Memory B cell (primary cell): ENCODE measurements at regions not wholly inside any gene's neighbourhood (a gene's known extent, or its start where the extent isn't known, plus 50 kb on each side); places are given as distances from the start of the nearest gene placed in this dataset.
A peak's percentile ranks its signal among the peaks of the same experiment; 100 is the strongest.
"Not testable (repeated sequence)": the region's sequence is repeated elsewhere in the genome, so short reads cannot be mapped to it uniquely, and the experiment has no call there.

Source experiments
- ATAC-seq: fragments of 150-1000 bp; cut with Tn5 transposase; 2 replicates; pipeline ENCODE4 v1.10.0; 2021; ENCODE audit warnings: low read depth, mild to moderate bottlenecking, moderate library complexity
- DNase-seq, 2 donors: peaks; one replicate each; pipeline ENCODE4 v3.0.0; 2022; ENCODE audit warnings: low spot score in 2 of 2
- H3K27ac Mint-ChIP-seq: one replicate; pipeline ENCODE4 v1.8.0; 2022; ENCODE audit warnings: mild to moderate bottlenecking, moderate library complexity, mixed read lengths
- H3K27me3 Mint-ChIP-seq: one replicate; pipeline ENCODE4 v1.8.0; 2022; ENCODE audit warnings: mixed read lengths
- H3K36me3 Mint-ChIP-seq: one replicate; pipeline ENCODE4 v1.8.0; 2022; ENCODE audit warnings: mild to moderate bottlenecking, mixed read lengths
- H3K4me1 Mint-ChIP-seq: one replicate; pipeline ENCODE4 v1.8.0; 2022; ENCODE audit warnings: mixed read lengths
- H3K4me3 Mint-ChIP-seq: one replicate; pipeline ENCODE4 v1.8.0; 2022; ENCODE audit warnings: mild to moderate bottlenecking, moderate library complexity, mixed read lengths
- H3K9me3 Mint-ChIP-seq: one replicate; pipeline ENCODE4 v1.8.0; 2022; ENCODE audit warnings: mixed read lengths

GRCh38 chr5:112522891-112523673 is 104.0 kb upstream of the EPB41L4A start:
- not testable (repeated sequence) for DNase-seq, H3K9me3 Mint-ChIP-seq, H3K27me3 Mint-ChIP-seq
- peaks cover 17% of the 10 kb centered on the region for H3K36me3 Mint-ChIP-seq
- H3K4me3 Mint-ChIP-seq, result peak overlapping the region; percentile 79
- peaks cover 71% of the 10 kb centered on the region for H3K4me1 Mint-ChIP-seq
- ATAC-seq, result peak; percentile 46
- peak overlapping the region; percentile 84 for H3K27ac Mint-ChIP-seq

GRCh38 chr5:112523674-112524263 is 104.7 kb upstream of the EPB41L4A start:
- Mint-ChIP-seq H3K27ac (peak overlapping the region; percentile 84), H3K4me1 (peaks cover 75% of the 10 kb centered on the region), H3K4me3 (peak overlapping the region; percentile 79), H3K36me3 (peaks cover 19% of the 10 kb centered on the region)
- ATAC-seq (peak; percentile 73), DNase-seq (peak; percentile 23 to 45)
- H3K9me3 Mint-ChIP-seq, H3K27me3 Mint-ChIP-seq: not testable (repeated sequence)

- no peaks in the 10 kb centered on the region for H3K27me3 Mint-ChIP-seq
- H3K4me1 Mint-ChIP-seq, result peaks cover 74% of the 10 kb centered on the region
- peak overlapping the region; percentile 84 for H3K27ac Mint-ChIP-seq
These were observed 106.1 kb upstream of the EPB41L4A start for GRCh38 chr5:112525217-112525616.

GRCh38 chr5:112528928-112529327 is 109.9 kb upstream of the EPB41L4A start:
- Mint-ChIP-seq H3K27me3 (no peaks in the 10 kb centered on the region), H3K36me3 (peaks cover 23% of the 10 kb centered on the region), H3K9me3 (peaks cover 1% of the 10 kb centered on the region), H3K4me1 (peaks cover 68% of the 10 kb centered on the region), H3K27ac (peak overlapping the region; percentile 41), H3K4me3 (no peak overlapping the region)
- DNase-seq (no peak), ATAC-seq (no peak)

More at GRCh38 chr5:112525217-112525616, 106.1 kb upstream of the EPB41L4A start:
- peak overlapping the region; percentile 79 for H3K4me3 Mint-ChIP-seq
- H3K36me3 Mint-ChIP-seq, result peaks cover 21% of the 10 kb centered on the region
- DNase-seq (no peak), ATAC-seq (no peak)
- H3K9me3 Mint-ChIP-seq, result peaks cover 4% of the 10 kb centered on the region

GRCh38 chr5:112529525-112529924 is 110.4 kb upstream of the EPB41L4A start:
- Mint-ChIP-seq H3K4me3 (no peak overlapping the region), H3K4me1 (peaks cover 71% of the 10 kb centered on the region), H3K36me3 (peaks cover 23% of the 10 kb centered on the region), H3K27ac (peak overlapping the region; percentile 72), H3K9me3 (peaks cover 1% of the 10 kb centered on the region), H3K27me3 (no peaks in the 10 kb centered on the region)
- DNase-seq, result no peak
- ATAC-seq, result peak; percentile 71

GRCh38 chr5:112532654-112533360 is 113.7 kb upstream of the EPB41L4A start:
- Mint-ChIP-seq H3K27ac (peak overlapping the region; percentile 85), H3K36me3 (peaks cover 11% of the 10 kb centered on the region), H3K4me3 (peak overlapping the region; percentile 79), H3K9me3 (no peaks in the 10 kb centered on the region), H3K4me1 (peaks cover 47% of the 10 kb centered on the region), H3K27me3 (no peaks in the 10 kb centered on the region)
- DNase-seq (no peak), ATAC-seq (no peak)

- Mint-ChIP-seq H3K9me3 (no peaks in the 10 kb centered on the region), H3K27me3 (no peaks in the 10 kb centered on the region), H3K4me1 (peaks cover 44% of the 10 kb centered on the region), H3K4me3 (peak overlapping the region; percentile 30), H3K36me3 (peaks cover 9% of the 10 kb centered on the region), H3K27ac (peak overlapping the region; percentile 85)
- DNase-seq (no peak), ATAC-seq (no peak)
These were observed 114.3 kb upstream of the EPB41L4A start for GRCh38 chr5:112533362-112533761.

GRCh38 chr5:112534067-112534583 is 115.0 kb upstream of the EPB41L4A start:
- peaks cover 9% of the 10 kb centered on the region for H3K36me3 Mint-ChIP-seq
- H3K27ac Mint-ChIP-seq, result peak overlapping the region; percentile 35
- no peaks in the 10 kb centered on the region for H3K27me3 Mint-ChIP-seq
- DNase-seq (no peak), ATAC-seq (no peak)
- no peaks in the 10 kb centered on the region for H3K9me3 Mint-ChIP-seq
- H3K4me1 Mint-ChIP-seq, result peaks cover 38% of the 10 kb centered on the region
- peak overlapping the region; percentile 36 for H3K4me3 Mint-ChIP-seq

GRCh38 chr5:112534611-112535255 is 115.7 kb upstream of the EPB41L4A start:
- Mint-ChIP-seq H3K4me1 (peaks cover 35% of the 10 kb centered on the region), H3K9me3 (no peaks in the 10 kb centered on the region), H3K36me3 (peaks cover 9% of the 10 kb centered on the region), H3K27ac (no peak overlapping the region), H3K4me3 (no peak overlapping the region), H3K27me3 (no peaks in the 10 kb centered on the region)
- no peak for DNase-seq
- ATAC-seq, result no peak

- DNase-seq, result no peak
- H3K36me3 Mint-ChIP-seq, result peaks cover 5% of the 10 kb centered on the region
- H3K27me3 Mint-ChIP-seq, result no peaks in the 10 kb centered on the region
- peaks cover 31% of the 10 kb centered on the region for H3K4me1 Mint-ChIP-seq
- H3K9me3 Mint-ChIP-seq, result no peaks in the 10 kb centered on the region
- no peak for ATAC-seq
- H3K27ac Mint-ChIP-seq, result peak overlapping the region; percentile 25
- H3K4me3 Mint-ChIP-seq, result no peak overlapping the region
These were observed 116.3 kb upstream of the EPB41L4A start for GRCh38 chr5:112535356-112535755.

- not testable (repeated sequence) for H3K9me3 Mint-ChIP-seq, H3K4me3 Mint-ChIP-seq, DNase-seq, H3K27ac Mint-ChIP-seq, H3K27me3 Mint-ChIP-seq, H3K36me3 Mint-ChIP-seq, H3K4me1 Mint-ChIP-seq, ATAC-seq
These were observed 125.5 kb upstream of the EPB41L4A start for GRCh38 chr5:112544558-112544957.

- ATAC-seq, result no peak
- no peak overlapping the region for H3K27ac Mint-ChIP-seq
- no peaks in the 10 kb centered on the region for H3K27me3 Mint-ChIP-seq
- peaks cover 2% of the 10 kb centered on the region for H3K36me3 Mint-ChIP-seq
- H3K9me3 Mint-ChIP-seq, result peaks cover 8% of the 10 kb centered on the region
- H3K4me1 Mint-ChIP-seq, result peaks cover 16% of the 10 kb centered on the region
- no peak overlapping the region for H3K4me3 Mint-ChIP-seq
- DNase-seq, result no peak
These were observed 128.0 kb upstream of the EPB41L4A start for GRCh38 chr5:112546946-112547592.

- no peak for ATAC-seq
- Mint-ChIP-seq H3K9me3 (peaks cover 4% of the 10 kb centered on the region), H3K27me3 (no peaks in the 10 kb centered on the region), H3K4me1 (peaks cover 16% of the 10 kb centered on the region), H3K27ac (peak overlapping the region; percentile 24), H3K36me3 (peaks cover 2% of the 10 kb centered on the region), H3K4me3 (no peak overlapping the region)
- DNase-seq, result no peak
These were observed 129.3 kb upstream of the EPB41L4A start for GRCh38 chr5:112548246-112548881.
